HG03521 (cell line): ENCODE measurements at regions not wholly inside any gene's neighbourhood (a gene's known extent, or its start where the extent isn't known, plus 50 kb on each side); places are given as distances from the start of the nearest gene placed in this dataset.
"Not testable (repeated sequence)": the region's sequence is repeated elsewhere in the genome, so short reads cannot be mapped to it uniquely, and the experiment has no call there.

Experiments used
- ATAC-seq: cut with Tn5 transposase; IDR thresholded peaks from one replicate; pipeline ENCODE4 v1.9.1; 2021; ENCODE audit warnings: mild to moderate bottlenecking, moderate library complexity; ENCODE audit not compliant: unreplicated experiment

DNA sequence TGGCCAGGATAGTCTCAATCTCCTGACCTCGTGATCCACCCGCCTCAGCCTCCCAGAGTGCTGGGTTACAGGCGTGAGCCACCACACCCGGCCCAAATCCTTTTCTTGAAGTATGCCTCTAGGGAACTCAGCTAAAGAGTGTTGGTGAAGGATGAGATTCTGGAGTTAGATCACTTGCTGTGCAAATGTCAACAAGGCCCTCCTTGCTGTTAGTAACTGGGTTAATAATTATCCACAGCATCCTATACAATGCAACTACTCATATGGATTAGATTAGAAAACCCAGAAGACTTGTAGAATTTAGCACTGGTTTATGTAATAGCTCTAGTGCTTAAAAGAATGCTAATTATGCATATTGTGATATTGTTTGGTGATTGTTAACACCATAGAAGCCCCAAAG is 310.8 kb upstream of the TFPI start:
- no peak for ATAC-seq

DNA sequence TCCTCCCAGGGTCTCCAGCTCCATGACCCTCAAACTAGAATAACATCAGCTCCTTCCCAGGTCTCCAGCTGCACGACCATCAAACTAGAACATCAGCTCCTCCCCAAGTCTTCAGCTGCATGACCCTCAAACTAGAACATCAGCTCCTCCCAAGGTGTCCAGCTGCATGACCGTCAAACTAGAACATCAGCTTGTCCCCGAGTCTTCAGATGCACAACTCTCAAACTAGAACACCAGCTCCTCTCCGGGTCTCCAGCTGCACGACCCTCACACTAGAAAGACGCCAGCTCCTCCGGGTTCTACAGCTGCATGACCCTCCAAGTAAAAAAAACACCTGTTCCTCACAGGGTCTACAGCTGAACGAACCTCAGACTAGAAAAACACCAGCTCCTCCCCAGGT is 312.9 kb upstream of the TFPI start:
- ATAC-seq: no peak

DNA sequence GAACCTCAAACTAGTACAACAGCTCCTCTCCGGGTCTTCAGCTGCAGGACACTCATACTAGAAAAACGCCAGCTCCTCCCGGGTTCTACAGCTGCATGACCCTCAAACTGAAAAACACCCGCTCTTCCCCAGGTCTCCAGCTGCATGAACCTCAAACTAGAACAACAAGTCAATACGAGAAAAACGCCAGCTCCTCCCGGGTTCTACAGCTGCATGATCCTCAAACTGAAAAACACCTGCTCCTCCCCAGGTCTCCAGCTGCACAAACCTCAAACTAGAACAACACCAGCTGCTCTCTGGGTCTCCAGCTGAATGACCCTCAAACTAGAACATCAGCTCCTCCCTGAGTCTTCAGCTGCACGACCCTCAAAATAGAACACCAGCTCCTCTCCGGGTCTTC is 315.0 kb upstream of the TFPI start:
- ATAC-seq: no peak

DNA sequence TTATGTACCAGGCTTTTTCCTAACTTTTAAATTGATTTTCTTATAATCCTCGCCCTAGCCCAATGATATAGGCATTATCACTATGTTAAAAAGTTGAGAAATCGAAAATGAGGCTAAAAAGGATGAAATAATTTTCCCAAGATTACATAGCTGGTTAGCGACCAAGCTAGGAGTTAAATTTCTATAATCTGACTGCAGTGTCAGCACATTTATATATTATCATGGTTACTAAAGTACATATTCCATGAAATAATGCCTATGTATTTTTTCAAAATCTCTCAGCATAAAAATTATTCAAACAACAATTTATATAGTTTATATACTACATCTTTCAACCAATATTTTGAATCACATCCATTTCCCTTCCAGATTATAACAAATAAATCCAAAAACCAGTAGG is 317.3 kb upstream of the TFPI start:
- no peak for ATAC-seq

DNA sequence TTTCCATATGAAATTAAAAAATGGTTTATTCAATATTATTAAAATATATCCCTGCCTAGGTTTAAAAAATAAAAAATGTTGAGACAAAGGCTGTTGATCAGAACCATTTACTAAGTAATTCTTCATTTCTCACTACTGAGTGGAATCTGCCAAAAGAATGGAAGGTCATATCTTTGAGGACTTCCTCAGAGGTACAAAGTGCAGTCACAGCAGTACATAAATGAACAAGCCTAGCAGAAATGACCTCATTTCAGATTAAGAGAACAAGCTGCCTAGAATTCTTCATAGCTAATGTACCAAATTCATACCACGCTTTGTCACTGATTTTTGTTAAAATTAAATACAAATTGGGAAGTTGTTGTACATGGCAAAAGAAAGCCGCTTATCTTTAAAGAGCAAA is 318.9 kb upstream of the TFPI start:
- ATAC-seq: no peak

DNA sequence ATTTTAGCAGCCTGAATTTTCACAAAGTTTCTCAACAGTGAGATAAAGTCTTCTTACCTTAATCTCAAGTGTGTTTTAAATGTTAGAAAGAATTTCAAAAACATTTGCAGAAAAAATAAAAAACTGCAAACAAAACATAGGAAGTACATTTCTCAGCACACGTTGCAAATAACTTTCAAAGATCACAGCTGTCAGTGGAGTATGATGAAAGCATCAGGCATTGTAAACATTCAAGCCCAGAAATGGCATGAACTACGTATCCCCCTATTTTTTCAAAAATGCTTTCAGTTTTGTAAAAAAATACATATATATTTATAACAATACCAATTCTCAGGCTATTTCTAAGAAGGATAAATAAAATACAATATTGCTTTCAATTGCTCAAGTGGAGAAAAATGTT is 320.6 kb upstream of the TFPI start:
- no peak for ATAC-seq

DNA sequence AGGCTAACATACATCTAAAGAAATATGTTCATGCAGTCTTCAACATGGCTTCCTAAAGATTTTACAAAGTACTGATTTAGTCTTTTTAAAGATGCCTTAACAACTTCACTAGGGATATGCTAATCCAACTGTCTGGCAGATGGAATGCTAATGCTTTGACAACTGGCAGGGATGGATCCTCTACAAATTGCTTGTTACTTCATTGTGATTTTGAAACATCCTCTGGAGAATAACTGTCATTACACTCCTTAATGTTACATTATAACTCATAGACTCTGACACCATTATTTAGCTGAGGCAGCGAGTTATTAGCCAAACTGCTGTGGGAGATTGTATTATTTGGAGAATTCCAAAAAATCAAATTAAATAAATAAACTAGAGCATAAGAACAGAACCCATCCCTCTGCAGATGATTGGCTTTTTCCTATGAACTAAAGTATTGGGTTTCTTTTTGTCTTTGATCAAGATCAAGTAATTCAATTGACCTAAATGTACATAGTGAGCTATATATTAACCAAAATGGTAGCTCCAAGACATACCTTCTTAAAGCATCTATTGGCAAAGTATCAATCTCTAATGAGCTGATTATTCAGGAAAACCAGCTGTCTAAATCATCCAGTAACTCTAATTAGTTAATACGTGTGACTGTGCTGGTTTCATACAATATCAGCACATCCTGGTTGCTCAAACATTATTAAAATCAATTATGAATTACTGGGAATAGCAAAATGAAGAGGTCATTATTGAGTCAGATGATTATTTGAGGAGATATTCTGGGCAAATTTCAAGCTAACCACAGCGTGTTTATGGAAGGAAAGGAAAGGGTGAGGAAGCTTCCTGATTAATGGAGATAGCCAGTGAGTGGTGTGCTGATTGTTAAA is 321.3 kb upstream of the TFPI start:
- ATAC-seq: no peak

DNA sequence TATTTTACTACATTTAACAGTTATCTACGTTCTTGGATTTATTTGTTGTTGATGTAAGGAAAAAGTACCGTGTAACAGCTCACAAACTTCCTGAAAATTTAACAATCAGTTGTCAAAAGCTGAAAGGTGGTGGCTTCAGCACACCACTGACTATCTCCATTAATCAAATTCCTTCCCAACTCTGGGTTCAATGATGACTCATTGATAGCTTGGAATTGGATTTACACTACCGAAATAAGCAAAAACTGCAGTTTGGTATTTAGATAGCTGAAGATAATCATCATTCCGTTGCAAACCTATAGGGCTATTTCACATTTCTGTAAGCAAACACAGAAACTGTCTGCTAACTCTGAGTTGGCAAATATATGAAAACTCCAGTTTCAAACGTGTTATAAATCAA is 322.3 kb upstream of the TFPI start:
- ATAC-seq: no peak

DNA sequence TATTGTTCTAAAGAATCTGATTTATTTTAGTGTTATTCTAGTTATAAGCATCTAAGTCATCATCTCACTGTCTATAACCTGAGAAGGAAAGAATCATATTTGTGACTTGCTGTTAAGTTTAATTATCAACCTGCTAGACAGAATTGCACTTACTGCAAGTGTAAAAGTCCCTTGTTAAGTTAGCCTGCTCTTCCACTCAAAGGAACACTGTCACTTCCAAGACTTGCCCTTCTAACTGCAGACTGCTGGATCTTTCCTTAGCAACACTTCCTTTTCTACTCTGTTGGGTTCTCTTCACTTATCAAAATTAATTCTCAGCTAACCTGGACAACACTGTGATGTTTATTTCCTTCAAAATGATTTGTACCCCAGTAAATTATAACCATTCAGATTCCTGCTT is 323.2 kb upstream of the TFPI start:
- no peak for ATAC-seq

DNA sequence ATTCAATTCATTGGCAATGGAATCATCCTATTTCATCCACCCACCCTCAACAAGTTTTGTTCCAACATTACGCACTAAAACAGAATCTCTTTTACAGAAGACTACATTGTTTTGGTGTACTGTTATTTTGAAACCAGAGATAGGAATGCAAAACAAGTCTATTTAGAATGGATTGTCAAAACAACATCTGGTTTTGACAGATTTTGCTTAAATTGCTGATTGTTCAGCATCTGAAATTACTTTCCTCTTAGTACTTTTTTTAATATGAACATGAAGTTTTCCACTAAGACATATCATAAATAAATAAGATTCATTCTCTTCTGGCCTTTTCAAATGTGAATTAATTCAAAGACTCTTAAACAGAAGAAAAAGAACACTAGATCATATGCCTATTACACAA is 323.9 kb upstream of the TFPI start:
- ATAC-seq: no peak

DNA sequence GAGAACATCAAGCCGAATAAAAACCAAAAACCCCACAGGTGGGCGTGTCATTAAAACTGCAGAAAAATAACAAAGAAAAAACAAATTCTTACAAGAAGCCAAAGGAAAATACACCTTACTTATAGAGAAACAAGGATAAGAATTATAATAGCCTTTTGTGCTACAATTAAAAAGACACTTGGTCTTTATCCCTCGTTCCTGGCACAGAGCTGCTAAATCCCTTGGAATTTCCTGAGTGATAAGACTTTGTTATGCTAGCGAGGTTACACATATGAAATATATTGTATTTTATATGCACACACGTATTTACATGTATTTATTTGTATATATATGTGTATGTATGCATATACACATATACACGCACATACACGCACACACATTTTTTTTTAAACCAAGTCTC is 325.3 kb upstream of the TFPI start:
- ATAC-seq: no peak

DNA sequence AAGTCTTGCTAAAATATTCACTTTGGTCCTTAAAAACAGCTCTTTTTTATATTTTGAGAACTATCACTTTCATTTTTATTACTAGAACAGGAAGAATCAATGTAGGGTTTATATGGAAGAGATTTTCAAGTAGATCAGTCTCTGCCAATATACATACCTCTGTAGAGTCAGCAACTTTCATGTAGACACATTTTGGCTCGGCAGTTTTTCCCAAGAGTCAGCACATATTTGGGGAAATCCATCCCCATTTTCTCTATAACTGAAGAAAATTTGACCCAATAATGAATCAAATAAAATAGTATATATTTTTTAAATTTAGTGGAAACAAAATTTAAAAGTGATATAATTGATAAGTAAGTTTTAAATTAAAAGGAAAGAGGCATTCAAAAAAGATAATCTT is 329.8 kb upstream of the TFPI start:
- ATAC-seq: no peak

DNA sequence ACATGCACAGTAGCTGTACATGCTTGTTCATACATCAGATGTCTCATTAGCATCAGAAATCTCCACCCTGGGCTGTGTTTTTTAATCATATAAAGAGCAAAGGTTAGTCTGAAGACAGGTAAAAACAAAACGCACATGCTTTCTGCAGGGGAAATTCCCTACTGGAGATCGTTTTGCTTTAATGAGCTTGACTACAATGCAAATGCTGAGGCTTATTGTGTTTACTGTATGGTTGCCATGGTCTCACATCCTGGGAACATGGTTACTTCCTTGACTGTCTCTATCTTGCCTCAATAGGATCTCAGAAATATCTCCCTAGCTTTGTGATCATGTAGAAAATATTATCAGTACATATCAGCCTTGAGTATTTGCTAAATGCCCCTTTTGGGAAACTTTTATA is 336.5 kb upstream of the TFPI start:
- no peak for ATAC-seq

DNA sequence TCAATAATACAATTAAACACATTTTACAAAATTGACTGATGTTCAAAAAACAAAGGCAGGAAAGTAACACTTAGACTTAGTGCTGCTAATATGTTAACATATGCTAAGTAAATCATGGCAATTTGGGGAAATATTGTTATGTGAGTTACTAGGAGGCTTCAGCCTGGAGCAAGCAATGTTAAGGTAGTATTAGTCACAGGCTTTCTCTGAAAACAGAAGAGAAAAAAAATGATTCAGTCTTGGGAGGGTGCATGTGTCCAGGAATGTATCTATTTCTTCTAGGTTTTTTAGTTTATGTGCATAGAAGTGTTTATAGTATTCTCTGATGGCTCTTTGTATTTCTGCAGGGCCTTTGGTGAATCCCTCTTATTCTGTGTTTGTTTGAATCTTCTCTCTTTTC is 345.8 kb upstream of the TFPI start:
- no peak for ATAC-seq

DNA sequence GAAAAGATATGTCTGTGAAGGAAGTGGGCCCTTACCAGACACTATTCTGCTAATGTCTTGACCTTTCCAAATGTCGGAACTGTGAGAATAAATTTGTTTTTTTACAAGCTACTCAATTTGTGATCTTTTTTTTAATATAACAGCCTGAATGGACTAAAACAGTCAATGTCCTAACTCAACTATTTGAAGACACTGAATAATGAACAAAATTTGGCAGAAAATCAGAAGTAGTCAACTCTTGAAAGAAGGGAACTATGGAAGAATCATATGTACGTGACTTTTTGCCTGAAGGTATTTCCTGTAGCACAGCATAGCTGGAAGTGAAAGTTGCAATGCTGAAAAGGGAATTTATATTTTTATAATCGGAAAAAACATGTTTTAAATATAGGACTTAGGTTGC is 351.8 kb upstream of the TFPI start:
- no peak for ATAC-seq

DNA sequence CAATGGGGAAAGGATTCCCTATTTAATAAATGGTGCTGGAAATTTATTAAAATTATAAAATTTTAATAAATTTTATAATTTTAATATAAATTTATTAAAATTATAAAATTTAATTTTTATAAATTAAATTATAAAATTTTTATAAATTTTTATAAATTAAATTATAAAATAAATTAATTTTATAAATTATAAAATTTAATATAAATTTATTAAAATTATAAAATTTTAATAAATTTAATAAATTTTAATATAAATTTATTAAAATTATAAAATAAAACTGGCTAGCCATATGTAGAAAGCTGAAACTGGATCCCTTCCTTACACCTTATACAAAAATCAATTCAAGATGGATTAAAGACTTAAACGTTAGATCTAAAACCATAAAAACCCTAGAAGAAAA is 356.7 kb upstream of the TFPI start:
- ATAC-seq: not testable (repeated sequence)

DNA sequence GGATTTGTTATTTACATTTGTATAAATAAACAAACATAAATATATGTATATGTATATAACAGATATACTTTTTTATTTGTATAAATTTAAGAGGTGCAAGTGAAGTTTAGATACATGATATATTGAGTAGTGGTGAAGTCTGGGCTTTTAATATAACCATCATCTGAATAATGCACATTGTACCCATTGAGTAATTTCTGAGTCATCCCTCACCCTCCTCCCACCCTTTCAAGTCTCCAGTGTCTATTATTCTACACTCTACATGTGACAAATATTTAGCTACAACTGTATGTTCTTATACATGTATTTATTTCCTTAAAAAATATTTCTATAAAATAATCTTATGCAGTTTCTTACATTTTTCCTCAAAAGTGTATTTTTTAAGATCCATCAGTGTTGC is 358.7 kb upstream of the TFPI start:
- ATAC-seq: no peak

DNA sequence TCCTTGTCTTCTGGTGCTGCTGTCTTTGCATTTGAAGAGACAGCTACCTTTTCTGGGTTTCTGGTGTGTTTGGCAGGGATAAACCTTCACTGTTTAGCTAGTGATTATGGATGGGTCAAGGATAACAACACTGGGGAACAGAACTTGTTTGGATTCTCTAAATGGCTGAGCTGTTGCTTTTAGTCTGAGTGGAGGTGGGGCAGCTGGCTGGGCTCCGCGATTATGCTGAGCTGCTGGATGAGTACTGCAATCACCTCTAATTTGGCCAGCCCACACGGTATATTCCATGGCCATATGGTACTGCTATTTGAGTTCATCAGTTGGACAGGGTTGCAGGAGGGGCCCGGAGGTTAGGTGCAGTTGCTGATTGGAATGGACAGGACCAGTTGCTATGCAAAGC is 361.6 kb upstream of the TFPI start:
- ATAC-seq: no peak

DNA sequence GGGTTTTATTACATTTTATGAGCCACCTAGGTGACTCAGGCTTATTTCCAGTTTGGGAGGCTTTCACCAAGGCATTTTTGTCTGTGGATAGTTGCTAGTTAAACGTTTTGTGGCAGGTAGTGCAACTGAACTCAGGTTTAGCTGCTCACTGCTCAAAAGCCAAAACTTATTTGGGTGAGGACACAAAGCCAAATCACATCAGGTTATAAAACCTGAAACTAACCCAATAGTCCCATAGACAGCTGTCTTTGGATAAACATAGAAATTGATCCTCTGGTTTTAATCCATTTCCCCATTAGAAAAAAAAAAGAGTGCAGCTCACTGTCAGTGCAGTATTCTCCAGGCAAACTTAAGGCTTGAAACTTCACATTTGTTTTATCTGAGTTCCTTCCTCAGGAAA is 362.6 kb upstream of the TFPI start:
- ATAC-seq: no peak

DNA sequence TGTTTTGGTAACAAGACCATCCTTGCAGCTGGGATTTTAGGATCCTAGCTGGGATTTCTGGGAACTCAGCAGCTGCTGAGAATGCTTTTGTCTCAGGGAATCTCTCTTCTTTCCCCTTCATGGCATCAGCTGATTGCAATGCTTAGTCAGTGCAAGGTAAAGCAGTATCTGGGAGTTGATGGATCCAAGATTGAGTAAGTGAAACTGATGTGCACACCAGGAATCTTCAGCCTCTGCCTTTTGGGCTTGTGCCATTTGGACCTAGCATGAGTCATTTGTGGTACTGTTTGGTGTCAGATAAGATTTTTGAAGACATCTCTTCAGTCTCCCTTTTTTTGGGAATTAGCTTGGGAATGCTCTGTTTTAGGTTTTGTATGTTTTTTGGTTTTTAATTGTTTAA is 363.3 kb upstream of the TFPI start:
- no peak for ATAC-seq

DNA sequence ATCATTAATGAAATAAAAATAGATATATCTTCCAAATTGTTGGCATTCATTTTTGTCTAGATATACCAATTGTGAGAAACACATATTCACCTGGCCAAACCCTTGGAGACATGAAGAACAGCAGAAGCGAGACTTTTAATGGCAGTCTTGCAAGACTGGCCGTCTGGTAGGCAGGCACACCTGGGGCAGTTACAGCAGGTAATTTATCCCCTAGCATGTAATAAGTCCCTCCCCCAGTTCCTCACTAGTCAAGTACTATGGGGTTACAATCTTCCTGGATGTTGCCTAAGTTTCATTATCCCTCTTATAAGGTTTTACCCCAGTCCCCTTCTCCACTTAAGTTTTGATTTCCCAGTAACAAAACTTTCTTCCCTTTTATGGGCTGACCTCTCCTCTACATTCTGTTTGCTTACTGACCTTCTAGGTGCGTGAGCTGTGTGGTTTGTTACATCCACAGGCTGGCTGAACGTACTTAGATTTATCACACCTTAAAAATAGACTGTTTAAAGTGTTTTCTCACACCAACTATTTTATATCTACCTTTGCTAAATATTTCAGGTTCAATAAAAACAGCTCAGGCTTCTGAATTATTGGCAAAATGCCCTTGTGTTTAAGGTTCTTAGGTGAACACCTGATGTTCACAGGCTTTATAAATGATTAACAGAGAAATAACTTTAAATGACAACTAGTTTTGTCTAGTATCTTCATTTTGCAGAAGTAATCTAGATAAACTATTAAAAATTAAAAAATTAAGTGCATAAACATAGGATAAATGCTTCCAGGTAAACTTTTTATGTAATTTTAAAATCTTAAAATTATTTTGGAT is 365.0 kb upstream of the TFPI start:
- ATAC-seq: no peak

DNA sequence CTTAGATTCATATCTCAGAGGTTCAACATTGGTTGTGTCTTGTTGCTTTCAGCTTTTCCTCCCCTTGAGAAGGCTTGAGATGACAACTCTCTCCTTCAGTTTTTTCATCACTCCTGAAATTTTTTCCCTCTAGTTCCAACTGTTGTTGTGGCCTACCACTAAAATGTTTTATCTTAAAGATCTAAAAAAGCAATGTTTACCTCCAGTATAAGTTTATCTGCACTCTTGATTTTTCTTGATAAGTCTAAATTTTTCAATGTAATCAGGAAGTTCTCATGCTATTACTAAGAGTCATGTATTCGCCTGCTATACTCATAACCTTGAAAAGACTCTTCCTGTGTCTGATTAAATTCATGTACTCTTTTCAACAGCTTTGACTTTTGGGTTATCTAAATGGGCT is 366.3 kb upstream of the TFPI start:
- no peak for ATAC-seq
